ENCODE measurements at regions not wholly inside any gene's neighbourhood (a gene's known extent, or its start where the extent isn't known, plus 50 kb on each side); places are given as distances from the start of the nearest gene placed in this dataset.
"Not testable (repeated sequence)": the region's sequence is repeated elsewhere in the genome, so short reads cannot be mapped to it uniquely, and the experiment has no call there.

DNA sequence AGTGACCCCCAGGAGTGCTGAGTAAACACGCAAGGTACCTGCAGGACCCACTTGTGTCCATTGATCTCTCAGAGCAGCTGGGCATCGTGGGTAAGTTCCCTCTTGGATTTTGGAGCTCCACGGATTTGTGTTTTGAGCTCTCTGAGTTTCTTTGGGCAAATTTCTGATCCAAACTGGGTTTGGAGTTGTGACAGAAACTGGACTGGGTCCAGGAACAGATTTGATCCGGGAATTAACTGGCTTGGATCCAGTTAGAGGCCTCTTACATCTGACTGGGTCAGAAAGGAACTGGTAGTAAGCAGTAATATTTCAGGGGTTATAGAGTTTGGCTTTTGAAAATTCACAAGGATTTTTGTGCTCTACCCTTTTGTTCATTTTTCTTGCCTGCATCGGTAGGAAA, 107.0 kb upstream of the PMCH start:
- TF ChIP-seq, protein P1, sequence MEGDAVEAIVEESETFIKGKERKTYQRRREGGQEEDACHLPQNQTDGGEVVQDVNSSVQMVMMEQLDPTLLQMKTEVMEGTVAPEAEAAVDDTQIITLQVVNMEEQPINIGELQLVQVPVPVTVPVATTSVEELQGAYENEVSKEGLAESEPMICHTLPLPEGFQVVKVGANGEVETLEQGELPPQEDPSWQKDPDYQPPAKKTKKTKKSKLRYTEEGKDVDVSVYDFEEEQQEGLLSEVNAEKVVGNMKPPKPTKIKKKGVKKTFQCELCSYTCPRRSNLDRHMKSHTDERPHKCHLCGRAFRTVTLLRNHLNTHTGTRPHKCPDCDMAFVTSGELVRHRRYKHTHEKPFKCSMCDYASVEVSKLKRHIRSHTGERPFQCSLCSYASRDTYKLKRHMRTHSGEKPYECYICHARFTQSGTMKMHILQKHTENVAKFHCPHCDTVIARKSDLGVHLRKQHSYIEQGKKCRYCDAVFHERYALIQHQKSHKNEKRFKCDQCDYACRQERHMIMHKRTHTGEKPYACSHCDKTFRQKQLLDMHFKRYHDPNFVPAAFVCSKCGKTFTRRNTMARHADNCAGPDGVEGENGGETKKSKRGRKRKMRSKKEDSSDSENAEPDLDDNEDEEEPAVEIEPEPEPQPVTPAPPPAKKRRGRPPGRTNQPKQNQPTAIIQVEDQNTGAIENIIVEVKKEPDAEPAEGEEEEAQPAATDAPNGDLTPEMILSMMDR (IDR thresholded peaks at IDR 0.05), result not testable (repeated sequence)
- TF ChIP-seq POLR2A (IDR thresholded peaks at IDR 0.05), result not testable (repeated sequence)

Data from uterus (tissue), 2 donors.